Activated naive CD4-positive, alpha-beta T cell treated with anti-CD3 and anti-CD28 coated beads, Interleukin-2, amount 50 U/mL, for 16 hours (primary cell): ENCODE measurements at regions not wholly inside any gene's neighbourhood (a gene's known extent, or its start where the extent isn't known, plus 50 kb on each side); places are given as distances from the start of the nearest gene placed in this dataset.

Experiments
- DNase-seq: peaks from one replicate; pipeline ENCODE4 v3.0.0-alpha.2; 2020

GRCh38 chr12:128190614-128191013 is 76.4 kb upstream of the TMEM132C start:
- DNase-seq, result no peak

DNA sequence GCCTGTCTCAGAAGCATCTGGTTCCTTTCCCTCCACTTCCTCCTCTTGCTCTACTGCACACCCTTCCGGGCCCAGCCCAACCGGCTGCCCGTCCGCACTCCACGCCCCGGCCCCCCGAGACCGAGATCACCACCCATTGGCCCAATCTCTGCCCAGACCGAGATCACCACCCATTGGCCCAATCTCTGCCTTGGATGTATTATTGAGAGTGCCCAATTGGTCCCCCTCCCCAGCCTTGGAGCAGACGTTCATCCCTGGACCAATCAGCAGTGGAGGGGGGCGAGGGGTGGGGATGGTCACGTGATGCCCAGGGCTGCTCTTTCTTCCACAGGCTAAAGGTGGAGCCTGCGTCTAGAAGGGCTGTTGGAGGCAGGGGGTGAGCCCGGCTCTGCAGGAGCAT is 75.6 kb upstream of the TMEM132C start:
- no peak for DNase-seq

GRCh38 chr12:128204711-128205110 is 62.3 kb upstream of the TMEM132C start:
- no peak for DNase-seq

DNA sequence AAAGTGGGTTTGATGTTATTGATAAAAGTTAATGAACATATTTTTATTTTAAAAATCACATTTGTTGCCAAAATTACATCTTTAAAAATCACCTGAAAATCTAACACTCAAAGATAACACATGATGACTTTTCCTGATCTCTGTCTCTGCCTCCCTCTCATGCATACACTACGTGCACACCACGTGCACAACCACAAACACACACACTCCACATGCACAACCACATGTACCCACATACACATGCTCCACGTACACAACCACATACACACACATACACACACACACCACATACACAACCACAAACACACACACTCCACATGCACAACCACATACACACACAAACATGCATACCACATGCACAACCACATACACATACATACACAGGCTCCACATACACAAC is 61.8 kb upstream of the TMEM132C start:
- DNase-seq, result no peak

DNA sequence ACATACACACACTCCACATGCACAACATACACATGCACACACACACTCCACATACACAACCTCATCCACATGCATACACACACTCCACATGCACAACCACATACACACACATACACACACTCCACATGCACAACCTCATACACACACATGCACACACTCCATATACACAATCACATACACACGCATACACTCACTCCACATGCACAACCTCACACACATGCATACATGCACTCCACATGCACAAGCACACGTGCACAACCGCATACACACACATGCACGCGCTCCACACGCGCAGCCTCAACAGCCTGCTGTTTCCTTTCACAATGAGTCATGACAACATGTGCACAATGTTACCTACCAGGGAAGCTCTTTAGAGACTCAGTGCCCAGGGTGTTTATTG is 61.2 kb upstream of the TMEM132C start:
- DNase-seq, result no peak
